Small intestine (tissue), 7 donors: ENCODE measurements at regions not wholly inside any gene's neighbourhood (a gene's known extent, or its start where the extent isn't known, plus 50 kb on each side); places are given as distances from the start of the nearest gene placed in this dataset.
A peak's percentile ranks its signal among the peaks of the same experiment; 100 is the strongest.

ENCODE experiments used
- DNase-seq, 2 donors: peaks; one replicate each; pipeline versions ENCODE4 v3.0.0 to v3.0.0-alpha.2; 2013
- FAIRE-seq: peaks from 2 replicates; lab custom pipeline; 2012; peaks lifted over from hg19 to GRCh38; lab: Jason Lieb, UNC
- H3K27ac ChIP-seq, 3 donors: one replicate each; pipeline ENCODE4 v1.5.1; 2013; ENCODE audit warnings: low read length in 2 of 3, mild to moderate bottlenecking in 2 of 3, control low read depth in 1 of 3, inconsistent platforms in 1 of 3, low read depth in 1 of 3, moderate library complexity in 1 of 3
- H3K27me3 ChIP-seq, 3 donors: one replicate each; pipeline ENCODE4 v1.6.1; 2013; ENCODE audit warnings: low read length in 3 of 3, inconsistent platforms in 1 of 3; ENCODE audit not compliant: control insufficient read depth in 3 of 3, insufficient read depth in 3 of 3
- H3K36me3 ChIP-seq, 3 donors: one replicate each; pipeline ENCODE4 v1.6.1; 2013; ENCODE audit warnings: low read length in 3 of 3, inconsistent platforms in 1 of 3, low read depth in 1 of 3, mild to moderate bottlenecking in 1 of 3, moderate library complexity in 1 of 3; ENCODE audit not compliant: control insufficient read depth in 3 of 3, insufficient read depth in 2 of 3
- H3K4me1 ChIP-seq, 3 donors: one replicate each; pipeline ENCODE4 v1.6.1; 2013; ENCODE audit warnings: low read length in 2 of 3, inconsistent platforms in 1 of 3, low read depth in 1 of 3, mild to moderate bottlenecking in 1 of 3, moderate library complexity in 1 of 3; ENCODE audit not compliant: control insufficient read depth in 3 of 3, insufficient read depth in 2 of 3
- H3K4me3 ChIP-seq, 3 donors: one replicate each; pipeline ENCODE4 v1.5.1; 2013; ENCODE audit warnings: low read length in 3 of 3, control low read depth in 1 of 3, inconsistent platforms in 1 of 3, low read depth in 1 of 3, mild to moderate bottlenecking in 1 of 3, moderate library complexity in 1 of 3
- H3K9me3 ChIP-seq, 2 donors: one replicate each; pipeline ENCODE4 v1.6.1; 2013; ENCODE audit warnings: low read depth in 1 of 2, low read length in 1 of 2; ENCODE audit not compliant: control insufficient read depth in 2 of 2, insufficient read depth in 1 of 2
- WGBS, 3 donors: extraction: QIAGEN DNeasy Blood & Tissue Kit; methylation state at CpG; one replicate each; pipeline ENCODE4 v1.1.7; 2013; 5-methylcytosine and 5-hydroxymethylcytosine counted together
- donor health status: healthy with polysubstance abuse.
- donor health status: control.
- donor health status: control.
- donor health status: Bipolar disorder and iron deficiency.
- donor health status: healthy.

DNA sequence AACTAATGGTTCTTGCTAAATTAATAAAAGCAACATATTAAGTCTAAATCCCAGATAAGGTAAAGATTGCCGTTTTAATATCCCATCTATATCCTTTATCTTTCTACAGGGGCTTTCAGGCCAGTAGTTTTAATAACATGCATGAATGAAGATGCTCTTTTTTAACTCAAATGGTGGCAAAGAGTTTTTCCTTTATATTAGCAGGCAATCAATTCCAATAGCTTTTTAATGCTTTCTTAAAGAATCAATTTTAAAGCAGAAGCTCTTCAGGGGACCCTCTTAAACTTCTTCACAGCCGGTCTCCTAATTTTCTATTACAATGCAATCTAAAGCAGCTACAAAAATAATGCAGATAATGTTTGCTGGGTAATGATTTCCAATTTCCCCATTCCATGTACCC lies 107.8 kb upstream of the HS3ST5 start:
- no peaks in the 10 kb centered on the region for H3K27me3 ChIP-seq
- H3K4me1 ChIP-seq: peaks cover 0 to 5% (median 0%) of the 10 kb centered on the region in 3 donors
- H3K36me3 ChIP-seq: no peaks in the 10 kb centered on the region
- no peak overlapping the region for H3K27ac ChIP-seq
- no peaks in the 10 kb centered on the region for H3K9me3 ChIP-seq
- FAIRE-seq (no peak), DNase-seq (no peak)
- H3K4me3 ChIP-seq: no peak overlapping the region
- WGBS, 3 donors: 72 to 74% (median 74%) methylated on average over 2 of the region's 2 CpGs

DNA sequence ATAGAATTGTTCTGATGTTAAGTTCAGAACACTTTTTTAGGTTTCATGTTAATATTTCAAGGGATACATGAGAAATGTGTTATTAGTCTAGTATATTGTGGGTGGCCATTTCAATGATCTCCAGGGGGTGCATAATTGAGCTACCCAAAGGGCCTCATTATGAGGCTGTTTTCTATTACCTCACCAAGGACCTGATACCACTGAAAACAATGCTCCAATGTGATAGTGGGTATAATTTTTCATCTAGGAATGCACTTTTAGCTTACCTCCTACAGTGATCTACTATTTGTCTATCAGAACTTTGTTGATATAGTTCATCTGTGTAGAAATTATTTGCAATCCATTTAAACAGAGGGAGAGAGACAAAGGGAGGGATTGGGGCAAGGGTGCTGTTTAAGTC lies 106.8 kb upstream of the HS3ST5 start:
- no peaks in the 10 kb centered on the region for H3K36me3 ChIP-seq
- no peak overlapping the region for H3K27ac ChIP-seq
- DNase-seq (no peak), FAIRE-seq (no peak)
- no peak overlapping the region for H3K4me3 ChIP-seq
- no peaks in the 10 kb centered on the region for H3K9me3 ChIP-seq
- H3K4me1 ChIP-seq: peaks cover 0 to 11% (median 0%) of the 10 kb centered on the region in 3 donors
- H3K27me3 ChIP-seq: no peaks in the 10 kb centered on the region

DNA sequence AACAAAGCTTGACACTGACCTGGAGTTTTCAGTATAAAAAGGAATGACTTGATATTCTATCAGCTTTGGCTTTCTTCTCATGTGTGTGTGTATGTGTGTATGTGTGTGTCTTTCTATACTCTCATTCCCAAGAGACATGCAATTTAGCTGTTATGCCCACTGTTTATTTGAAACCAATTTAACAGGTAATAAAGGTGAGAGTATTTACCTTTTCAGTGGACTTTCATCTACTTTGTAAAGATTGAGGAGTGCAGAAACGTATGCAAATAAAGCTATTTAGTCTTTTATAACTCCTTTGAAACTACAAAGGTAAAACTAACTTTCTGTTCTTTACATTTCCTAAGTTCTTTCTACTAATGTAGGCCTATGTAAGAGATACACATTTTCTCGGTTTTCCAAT lies 103.5 kb upstream of the HS3ST5 start:
- Histone ChIP-seq H3K27ac (no peak overlapping the region), H3K27me3 (no peaks in the 10 kb centered on the region), H3K9me3 (no peaks in the 10 kb centered on the region), H3K36me3 (no peaks in the 10 kb centered on the region), H3K4me1 (peaks cover 0 to 11% (median 0%) of the 10 kb centered on the region in 3 donors), H3K4me3 (no peak overlapping the region)
- 9 to 47% (median 23%) methylated on average over 2 of the region's 2 CpGs for whole genome bisulfite sequencing, 3 donors
- peak in 1 of 2 donors; percentile 44 for DNase-seq
- no peak for FAIRE-seq

DNA sequence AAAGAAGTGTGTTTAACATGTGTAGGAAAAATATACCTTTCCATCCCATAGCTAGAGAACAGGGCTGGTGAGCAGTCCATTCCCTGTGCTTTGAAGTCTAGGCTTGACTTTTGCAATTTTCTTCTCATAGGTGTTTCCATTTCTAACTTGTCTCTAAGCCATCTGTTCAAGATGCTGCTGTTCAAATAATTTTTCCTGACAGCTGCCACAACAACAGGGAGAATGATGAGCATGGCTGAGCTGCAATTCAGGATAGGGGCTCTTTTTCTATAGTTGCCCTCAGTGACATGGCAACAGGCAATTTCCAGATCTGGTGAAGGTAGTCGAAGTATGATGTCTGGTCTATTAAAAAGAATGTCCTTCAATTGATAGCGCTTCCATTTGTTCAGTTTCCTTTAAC lies 103.0 kb upstream of the HS3ST5 start:
- Histone ChIP-seq H3K27me3 (no peaks in the 10 kb centered on the region), H3K36me3 (no peaks in the 10 kb centered on the region), H3K9me3 (no peaks in the 10 kb centered on the region), H3K4me1 (peaks cover 0 to 11% (median 0%) of the 10 kb centered on the region in 3 donors), H3K4me3 (no peak overlapping the region), H3K27ac (no peak overlapping the region)
- 77 to 87% (median 83%) methylated on average over 2 of the region's 2 CpGs for WGBS, 3 donors
- FAIRE-seq: no peak
- peak in 1 of 2 donors; percentile 3 for DNase-seq

DNA sequence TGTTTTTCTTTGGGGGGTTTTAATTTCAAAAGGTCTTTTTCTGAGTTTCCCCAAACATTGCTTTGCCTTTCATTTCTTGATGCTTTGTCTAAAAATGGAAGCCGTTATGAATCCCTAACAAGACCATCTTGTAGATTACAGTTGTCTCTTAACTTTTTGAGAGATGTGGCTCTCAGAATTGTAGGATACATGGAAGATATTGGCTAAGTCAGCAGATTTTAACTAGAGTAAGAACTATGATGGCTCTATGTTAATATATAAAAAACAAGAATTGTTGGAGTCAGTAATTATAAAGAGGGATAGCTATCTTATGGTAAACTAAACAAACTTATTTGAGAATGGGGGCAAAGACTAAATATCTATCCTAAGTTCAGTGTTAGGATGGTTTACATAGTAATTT lies 96.6 kb upstream of the HS3ST5 start:
- no peaks in the 10 kb centered on the region for H3K27me3 ChIP-seq
- FAIRE-seq (no peak), DNase-seq (no peak)
- H3K36me3 ChIP-seq: no peaks in the 10 kb centered on the region
- WGBS, 3 donors: 75 to 88% (median 78%) methylated on average over 1 of the region's 1 CpG
- no peaks in the 10 kb centered on the region for H3K4me1 ChIP-seq
- H3K27ac ChIP-seq: no peak overlapping the region
- no peak overlapping the region for H3K4me3 ChIP-seq
- H3K9me3 ChIP-seq: no peaks in the 10 kb centered on the region

DNA sequence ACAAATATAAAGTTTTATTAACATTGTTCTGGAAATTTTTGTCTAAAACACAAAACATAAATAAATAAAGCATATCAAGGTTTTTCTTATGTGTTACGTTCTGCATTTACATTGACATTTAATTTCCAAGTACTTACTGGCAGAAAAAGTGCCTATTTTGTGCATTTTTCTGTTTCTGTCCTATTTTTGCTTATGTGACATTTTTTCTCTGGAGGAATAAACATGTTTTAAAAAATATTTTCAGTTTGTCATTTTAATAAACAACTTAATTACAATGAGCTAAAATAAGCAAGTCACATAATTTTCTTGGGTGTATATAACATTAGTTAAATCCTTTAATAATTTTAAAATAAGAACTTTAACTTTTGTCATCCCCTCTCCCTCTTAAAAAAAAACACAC lies 94.4 kb upstream of the HS3ST5 start:
- Histone ChIP-seq H3K27me3 (no peaks in the 10 kb centered on the region), H3K36me3 (no peaks in the 10 kb centered on the region), H3K4me3 (no peak overlapping the region), H3K4me1 (no peaks in the 10 kb centered on the region), H3K9me3 (no peaks in the 10 kb centered on the region), H3K27ac (no peak overlapping the region)
- no peak for FAIRE-seq
- WGBS, 3 donors: 68 to 81% (median 72%) methylated on average over 1 of the region's 1 CpG
- no peak for DNase-seq

DNA sequence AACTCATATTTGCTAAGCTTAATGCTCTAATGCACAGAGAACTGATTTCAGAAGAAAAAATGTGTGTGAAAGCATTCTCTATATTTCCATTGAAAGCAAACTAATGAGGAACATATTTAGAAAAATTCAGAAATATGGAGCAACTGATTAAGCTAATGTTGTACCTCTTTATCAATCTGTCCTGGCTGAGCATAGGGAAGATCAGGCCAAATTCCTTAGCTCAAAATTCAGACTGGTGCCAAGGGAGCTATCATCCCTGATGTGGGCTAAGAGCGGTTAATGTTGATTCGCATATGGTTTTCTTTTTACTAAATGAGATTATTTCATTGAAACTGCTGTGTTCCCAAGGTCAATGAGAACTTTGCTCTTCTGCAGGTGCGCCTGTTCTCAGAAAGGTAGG lies 93.9 kb upstream of the HS3ST5 start:
- H3K36me3 ChIP-seq: no peaks in the 10 kb centered on the region
- no peaks in the 10 kb centered on the region for H3K9me3 ChIP-seq
- DNase-seq (no peak), FAIRE-seq (no peak)
- no peaks in the 10 kb centered on the region for H3K4me1 ChIP-seq
- no peak overlapping the region for H3K27ac ChIP-seq
- H3K4me3 ChIP-seq: no peak overlapping the region
- 85 to 90% (median 88%) methylated on average over 3 of the region's 3 CpGs for WGBS, 3 donors
- H3K27me3 ChIP-seq: no peaks in the 10 kb centered on the region

DNA sequence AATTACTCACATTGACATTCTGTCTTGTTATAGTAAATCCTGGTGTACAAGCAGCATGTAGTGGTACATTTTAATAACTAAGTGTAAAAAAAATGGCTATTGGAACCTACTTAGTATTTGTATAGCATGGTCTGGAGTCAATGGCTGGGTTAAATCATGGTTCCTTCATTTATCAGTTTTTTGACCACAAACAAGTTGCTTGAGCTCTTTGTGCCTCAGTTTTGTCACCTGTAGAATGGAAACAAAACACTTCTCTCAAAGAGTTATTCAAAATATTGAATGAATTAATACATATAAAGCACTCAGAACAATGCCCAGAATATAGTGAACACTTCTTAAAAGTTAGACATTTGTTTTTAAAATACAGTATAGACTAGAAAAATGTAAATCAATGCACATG lies 93.2 kb upstream of the HS3ST5 start:
- Histone ChIP-seq H3K27ac (no peak overlapping the region), H3K27me3 (no peaks in the 10 kb centered on the region), H3K4me3 (no peak overlapping the region), H3K36me3 (no peaks in the 10 kb centered on the region), H3K4me1 (no peaks in the 10 kb centered on the region), H3K9me3 (no peaks in the 10 kb centered on the region)
- DNase-seq (no peak), FAIRE-seq (no peak)

DNA sequence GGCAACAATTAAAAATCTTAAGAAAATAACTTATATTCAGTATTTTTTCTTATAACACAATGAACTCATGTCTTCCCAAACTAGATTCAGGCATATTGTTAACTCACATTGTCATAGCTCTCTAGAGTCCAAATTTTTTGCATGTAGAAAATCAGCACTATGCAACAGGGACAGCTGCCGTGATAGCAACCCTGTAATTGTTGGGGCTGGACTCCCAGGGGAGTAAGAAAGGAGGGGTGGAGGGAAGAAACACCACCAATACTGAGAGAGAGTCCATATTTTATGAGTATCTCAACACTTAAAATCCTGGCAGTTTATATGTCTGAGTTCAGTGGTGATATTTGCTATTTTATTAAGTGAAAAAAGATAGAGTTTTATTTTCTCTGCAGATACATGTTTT lies 89.6 kb upstream of the HS3ST5 start:
- Histone ChIP-seq H3K4me3 (no peak overlapping the region), H3K4me1 (no peaks in the 10 kb centered on the region), H3K36me3 (no peaks in the 10 kb centered on the region), H3K27ac (no peak overlapping the region), H3K9me3 (no peaks in the 10 kb centered on the region), H3K27me3 (no peaks in the 10 kb centered on the region)
- FAIRE-seq: no peak
- DNase-seq: no peak
- 63 to 64% (median 64%) methylated on average over 1 of the region's 1 CpG for WGBS, 3 donors
